ENCODE measurements at regions not wholly inside any gene's neighbourhood (a gene's known extent, or its start where the extent isn't known, plus 50 kb on each side); places are given as distances from the start of the nearest gene placed in this dataset.
A peak's percentile ranks its signal among the peaks of the same experiment; 100 is the strongest.

DNA sequence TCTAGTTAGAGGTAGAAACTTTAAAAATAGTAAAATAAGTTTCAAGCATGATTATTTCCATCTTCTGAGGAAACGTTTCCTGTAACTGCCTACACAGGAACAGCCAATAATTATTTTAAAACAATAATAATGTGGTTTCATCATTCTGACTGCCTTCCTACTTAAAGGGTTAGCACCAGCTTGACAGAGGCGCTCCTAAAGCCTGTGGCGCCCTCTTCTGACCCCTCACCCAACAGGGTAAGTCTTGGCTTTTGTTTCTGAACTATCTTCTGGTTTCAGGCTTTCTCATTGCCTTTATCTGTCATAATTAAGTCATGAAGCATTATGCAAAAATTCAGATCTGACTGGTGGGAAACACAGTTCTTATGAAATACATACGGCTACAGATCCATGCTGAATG is 96.7 kb downstream of the ITM2A start:
- CTCF ChIA-PET = no interaction called here

DNA sequence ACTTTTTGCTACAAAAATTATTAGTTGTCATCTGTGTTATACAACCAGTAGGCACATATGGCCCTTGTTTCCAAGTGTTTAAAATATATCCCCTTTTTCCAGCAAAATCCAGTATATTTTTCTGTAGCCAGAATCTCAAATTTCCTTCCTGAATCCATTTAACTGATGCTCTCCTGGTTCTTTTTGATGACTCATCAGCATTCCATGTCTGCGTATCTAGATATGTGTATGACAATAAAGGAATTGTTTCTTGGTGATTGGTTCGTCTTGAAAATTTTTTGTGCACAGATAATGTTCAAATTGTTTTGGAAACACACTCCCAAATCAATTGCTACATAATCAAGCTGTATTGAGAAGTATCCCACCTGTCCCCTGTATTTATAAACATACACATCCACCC is 98.3 kb downstream of the ITM2A start:
- Mint-ChIP-seq H3K9me3 (ENCODE audit: low read depth, unreplicated experiment) (no peaks in the 10 kb centered on the region), H3K27me3 (ENCODE audit: unreplicated experiment) (no peaks in the 10 kb centered on the region), H3K4me3 (ENCODE audit: low read depth, unreplicated experiment) (no peak overlapping the region), H3K4me1 (ENCODE audit: low read depth, unreplicated experiment) (no peaks in the 10 kb centered on the region), H3K36me3 (ENCODE audit: insufficient read depth, unreplicated experiment) (no peaks in the 10 kb centered on the region), H3K27ac (ENCODE audit: unreplicated experiment) (no peak overlapping the region)
- intact Hi-C loops (cut with micrococcal nuclease; ENCODE audit: unreplicated experiment) = no loop called here
- TF ChIP-seq, protein P1, sequence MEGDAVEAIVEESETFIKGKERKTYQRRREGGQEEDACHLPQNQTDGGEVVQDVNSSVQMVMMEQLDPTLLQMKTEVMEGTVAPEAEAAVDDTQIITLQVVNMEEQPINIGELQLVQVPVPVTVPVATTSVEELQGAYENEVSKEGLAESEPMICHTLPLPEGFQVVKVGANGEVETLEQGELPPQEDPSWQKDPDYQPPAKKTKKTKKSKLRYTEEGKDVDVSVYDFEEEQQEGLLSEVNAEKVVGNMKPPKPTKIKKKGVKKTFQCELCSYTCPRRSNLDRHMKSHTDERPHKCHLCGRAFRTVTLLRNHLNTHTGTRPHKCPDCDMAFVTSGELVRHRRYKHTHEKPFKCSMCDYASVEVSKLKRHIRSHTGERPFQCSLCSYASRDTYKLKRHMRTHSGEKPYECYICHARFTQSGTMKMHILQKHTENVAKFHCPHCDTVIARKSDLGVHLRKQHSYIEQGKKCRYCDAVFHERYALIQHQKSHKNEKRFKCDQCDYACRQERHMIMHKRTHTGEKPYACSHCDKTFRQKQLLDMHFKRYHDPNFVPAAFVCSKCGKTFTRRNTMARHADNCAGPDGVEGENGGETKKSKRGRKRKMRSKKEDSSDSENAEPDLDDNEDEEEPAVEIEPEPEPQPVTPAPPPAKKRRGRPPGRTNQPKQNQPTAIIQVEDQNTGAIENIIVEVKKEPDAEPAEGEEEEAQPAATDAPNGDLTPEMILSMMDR (IDR thresholded peaks at IDR 0.05; ENCODE audit: unreplicated experiment) = no peak
- no peak for DNase-seq
- no TSS peak for BruUV-seq (replicated peaks)
- CTCF ChIA-PET = no interaction called here

More for the DNA sequence above, 96.7 kb downstream of the ITM2A start:
- Mint-ChIP-seq H3K36me3 (ENCODE audit: insufficient read depth, unreplicated experiment) (no peaks in the 10 kb centered on the region), H3K27me3 (ENCODE audit: unreplicated experiment) (no peaks in the 10 kb centered on the region), H3K9me3 (ENCODE audit: low read depth, unreplicated experiment) (no peaks in the 10 kb centered on the region), H3K4me1 (ENCODE audit: low read depth, unreplicated experiment) (no peaks in the 10 kb centered on the region), H3K27ac (ENCODE audit: unreplicated experiment) (no peak overlapping the region), H3K4me3 (ENCODE audit: low read depth, unreplicated experiment) (no peak overlapping the region)
- DNase-seq = peak; percentile 1
- TF ChIP-seq, protein P1 (IDR thresholded peaks at IDR 0.05; ENCODE audit: unreplicated experiment) = no peak
- BruUV-seq (replicated peaks) = no TSS peak
- intact Hi-C loops (cut with micrococcal nuclease; ENCODE audit: unreplicated experiment) = no loop called here

DNA sequence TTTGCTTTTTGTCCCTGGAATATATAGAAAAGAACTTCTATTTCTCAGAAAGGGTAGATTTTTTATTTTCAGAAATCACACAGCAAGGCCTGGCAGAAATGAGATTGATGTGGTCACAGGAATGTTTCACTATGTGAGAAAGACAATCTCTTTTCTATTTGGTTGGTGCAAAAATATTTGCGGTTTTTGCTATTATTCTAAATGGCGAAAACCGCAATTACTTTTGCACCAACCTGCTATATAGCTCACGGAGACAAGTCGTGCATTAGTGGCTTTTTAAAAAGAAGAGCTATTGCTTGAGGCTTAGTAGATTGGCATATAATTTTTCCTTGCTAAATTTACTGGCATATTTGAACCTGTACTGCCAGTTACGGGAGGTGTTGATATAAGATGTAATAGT is 100.4 kb downstream of the ITM2A start:
- no peaks in the 10 kb centered on the region for H3K36me3 Mint-ChIP-seq (ENCODE audit: insufficient read depth, unreplicated experiment)
- no peak overlapping the region for H3K27ac Mint-ChIP-seq (ENCODE audit: unreplicated experiment)
- H3K4me3 Mint-ChIP-seq (ENCODE audit: low read depth, unreplicated experiment) = no peak overlapping the region
- CTCF ChIA-PET = no interaction called here
- no TSS peak for BruUV-seq (replicated peaks)
- TF ChIP-seq, protein P1 (IDR thresholded peaks at IDR 0.05; ENCODE audit: unreplicated experiment) = no peak
- intact Hi-C loops (cut with micrococcal nuclease; ENCODE audit: unreplicated experiment) = no loop called here
- no peaks in the 10 kb centered on the region for H3K9me3 Mint-ChIP-seq (ENCODE audit: low read depth, unreplicated experiment)
- no peak for DNase-seq
- no peaks in the 10 kb centered on the region for H3K27me3 Mint-ChIP-seq (ENCODE audit: unreplicated experiment)
- no peaks in the 10 kb centered on the region for H3K4me1 Mint-ChIP-seq (ENCODE audit: low read depth, unreplicated experiment)

DNA sequence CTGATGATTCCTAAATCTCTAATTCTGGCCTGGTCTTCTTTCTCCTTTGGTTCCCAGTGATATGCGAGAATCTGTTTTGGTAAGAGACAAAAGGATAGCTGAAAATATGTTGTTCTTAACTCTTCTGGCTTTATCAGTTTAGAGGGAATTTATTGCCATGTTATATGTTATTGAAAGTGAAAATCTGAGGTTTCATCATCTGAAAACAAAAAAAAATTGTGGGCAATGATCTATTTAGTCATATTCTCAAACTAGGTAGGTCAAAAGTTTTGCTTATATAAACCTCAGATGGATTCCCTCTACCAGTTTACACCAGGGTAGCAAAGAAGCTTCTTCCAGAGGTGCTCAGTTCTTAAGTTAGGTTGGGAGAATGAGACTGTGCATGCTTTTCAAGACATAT is 103.6 kb downstream of the ITM2A start:
- no peaks in the 10 kb centered on the region for H3K27me3 Mint-ChIP-seq (ENCODE audit: unreplicated experiment)
- no TSS peak for BruUV-seq (replicated peaks)
- TF ChIP-seq, protein P1 (IDR thresholded peaks at IDR 0.05; ENCODE audit: unreplicated experiment) = no peak
- H3K27ac Mint-ChIP-seq (ENCODE audit: unreplicated experiment) = no peak overlapping the region
- DNase-seq = no peak
- CTCF ChIA-PET = no interaction called here
- no peaks in the 10 kb centered on the region for H3K4me1 Mint-ChIP-seq (ENCODE audit: low read depth, unreplicated experiment)
- H3K4me3 Mint-ChIP-seq (ENCODE audit: low read depth, unreplicated experiment) = no peak overlapping the region
- no peaks in the 10 kb centered on the region for H3K36me3 Mint-ChIP-seq (ENCODE audit: insufficient read depth, unreplicated experiment)
- intact Hi-C loops (cut with micrococcal nuclease; ENCODE audit: unreplicated experiment) = no loop called here
- no peaks in the 10 kb centered on the region for H3K9me3 Mint-ChIP-seq (ENCODE audit: low read depth, unreplicated experiment)

Data from Calu3 (cell line).